AG09309 (cell line): ENCODE measurements at regions not wholly inside any gene's neighbourhood (a gene's known extent, or its start where the extent isn't known, plus 50 kb on each side); places are given as distances from the start of the nearest gene placed in this dataset.

Source experiments
- DNase-seq: peaks from one replicate; pipeline ENCODE4 v3.0.0-alpha.2; 2010; ENCODE audit warnings: low read depth
- H3K4me3 ChIP-seq: 2 replicates; pipeline ENCODE4 v1.5.1; 2011; ENCODE audit warnings: mild to moderate bottlenecking, low read depth, low read length, moderate library complexity; ENCODE audit not compliant: control insufficient read depth
- CTCF ChIP-seq: IDR thresholded peaks from 2 replicates; pipeline ENCODE4 v1.5.1; 2011; ENCODE audit warnings: mild to moderate bottlenecking, low read depth, low read length, inconsistent platforms; ENCODE audit not compliant: insufficient read depth, control insufficient read depth; ENCODE audit errors: missing control alignments

- H3K4me3 ChIP-seq, result no peak overlapping the region
- TF ChIP-seq CTCF, result no peak
- DNase-seq, result no peak
Observed at GRCh38 chr13:91241221-91241933, 106.1 kb upstream of the MIR17HG start.

GRCh38 chr13:91242652-91243051 is 104.8 kb upstream of the MIR17HG start:
- TF ChIP-seq CTCF, result no peak
- no peak for DNase-seq
- no peak overlapping the region for H3K4me3 ChIP-seq

- DNase-seq, result no peak
- no peak for TF ChIP-seq CTCF
Observed at GRCh38 chr13:91245288-91245687, 102.2 kb upstream of the MIR17HG start.

GRCh38 chr13:91247768-91248167 is 99.7 kb upstream of the MIR17HG start:
- no peak overlapping the region for H3K4me3 ChIP-seq
- no peak for DNase-seq
- TF ChIP-seq CTCF, result no peak

More at GRCh38 chr13:91245288-91245687, 102.2 kb upstream of the MIR17HG start:
- H3K4me3 ChIP-seq, result no peak overlapping the region

- DNase-seq, result no peak
- TF ChIP-seq CTCF, result no peak
- no peak overlapping the region for H3K4me3 ChIP-seq
Observed at GRCh38 chr13:91248249-91248648, 99.2 kb upstream of the MIR17HG start.

- DNase-seq, result no peak
- no peak for TF ChIP-seq CTCF
- H3K4me3 ChIP-seq, result no peak overlapping the region
Observed at GRCh38 chr13:91249370-91249769, 98.1 kb upstream of the MIR17HG start.
